ENCODE measurements at regions not wholly inside any gene's neighbourhood (a gene's known extent, or its start where the extent isn't known, plus 50 kb on each side); places are given as distances from the start of the nearest gene placed in this dataset.

DNA sequence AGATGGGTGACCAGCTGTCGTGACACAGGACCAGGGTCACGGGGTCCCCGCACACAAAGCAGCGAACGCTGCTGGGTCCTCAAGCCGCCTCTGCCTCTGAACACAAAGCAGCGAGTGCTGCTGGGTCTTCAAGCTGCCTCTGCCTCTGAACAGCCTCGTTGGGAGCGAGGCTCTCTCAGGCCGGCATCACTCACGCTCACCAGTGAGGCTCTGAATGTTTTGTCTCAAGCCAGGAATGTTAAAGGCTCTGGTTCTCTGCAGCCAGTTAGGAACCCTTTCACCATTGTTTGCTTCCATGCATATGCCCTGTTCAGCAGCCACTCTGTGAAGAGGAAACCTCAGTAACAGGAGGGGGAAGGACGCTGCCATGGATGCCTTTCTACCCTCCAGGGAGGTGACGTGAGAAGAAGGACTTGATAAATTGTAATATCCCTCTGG lies 82.7 kb upstream of the TAF11L2 start:
- TF ChIP-seq POLR2A (conservative IDR thresholded peaks at IDR 0.05) (no peak), NR2C2 (CRISPR knock-in tag; IDR thresholded peaks at IDR 0.05) (no peak), NR2C2 (tag; IDR thresholded peaks at IDR 0.05) (no peak), SIRT6 (IDR thresholded peaks at IDR 0.05; ENCODE audit: low read depth, low read length) (no peak), YY1 (IDR thresholded peaks at IDR 0.05; ENCODE audit: borderline replicate concordance in 1 of 3, control insufficient read depth in 1 of 3, extremely low read depth in 1 of 3, insufficient read depth in 3 of 3, insufficient read length in 1 of 3, insufficient replicate concordance in 2 of 3, low read depth in 1 of 3, low read length in 2 of 3) (no peak), HDAC1 (IDR thresholded peaks at IDR 0.05) (no peak), FOXM1 (IDR thresholded peaks at IDR 0.05; ENCODE audit: low read depth) (no peak), FOXM1 (CRISPR knock-in tag; IDR thresholded peaks at IDR 0.05; ENCODE audit: low read depth) (no peak), TAF1 (IDR thresholded peaks at IDR 0.05; ENCODE audit: control insufficient read depth, extremely low read depth, insufficient read depth, low read length, severe bottlenecking) (no peak), BCL6 (CRISPR knock-in tag; IDR thresholded peaks at IDR 0.05) (no peak)
- TF ChIP-seq, protein P1, sequence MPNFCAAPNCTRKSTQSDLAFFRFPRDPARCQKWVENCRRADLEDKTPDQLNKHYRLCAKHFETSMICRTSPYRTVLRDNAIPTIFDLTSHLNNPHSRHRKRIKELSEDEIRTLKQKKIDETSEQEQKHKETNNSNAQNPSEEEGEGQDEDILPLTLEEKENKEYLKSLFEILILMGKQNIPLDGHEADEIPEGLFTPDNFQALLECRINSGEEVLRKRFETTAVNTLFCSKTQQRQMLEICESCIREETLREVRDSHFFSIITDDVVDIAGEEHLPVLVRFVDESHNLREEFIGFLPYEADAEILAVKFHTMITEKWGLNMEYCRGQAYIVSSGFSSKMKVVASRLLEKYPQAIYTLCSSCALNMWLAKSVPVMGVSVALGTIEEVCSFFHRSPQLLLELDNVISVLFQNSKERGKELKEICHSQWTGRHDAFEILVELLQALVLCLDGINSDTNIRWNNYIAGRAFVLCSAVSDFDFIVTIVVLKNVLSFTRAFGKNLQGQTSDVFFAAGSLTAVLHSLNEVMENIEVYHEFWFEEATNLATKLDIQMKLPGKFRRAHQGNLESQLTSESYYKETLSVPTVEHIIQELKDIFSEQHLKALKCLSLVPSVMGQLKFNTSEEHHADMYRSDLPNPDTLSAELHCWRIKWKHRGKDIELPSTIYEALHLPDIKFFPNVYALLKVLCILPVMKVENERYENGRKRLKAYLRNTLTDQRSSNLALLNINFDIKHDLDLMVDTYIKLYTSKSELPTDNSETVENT (CRISPR knock-in tag; IDR thresholded peaks at IDR 0.05), result no peak
- TF ChIP-seq, protein P2, sequence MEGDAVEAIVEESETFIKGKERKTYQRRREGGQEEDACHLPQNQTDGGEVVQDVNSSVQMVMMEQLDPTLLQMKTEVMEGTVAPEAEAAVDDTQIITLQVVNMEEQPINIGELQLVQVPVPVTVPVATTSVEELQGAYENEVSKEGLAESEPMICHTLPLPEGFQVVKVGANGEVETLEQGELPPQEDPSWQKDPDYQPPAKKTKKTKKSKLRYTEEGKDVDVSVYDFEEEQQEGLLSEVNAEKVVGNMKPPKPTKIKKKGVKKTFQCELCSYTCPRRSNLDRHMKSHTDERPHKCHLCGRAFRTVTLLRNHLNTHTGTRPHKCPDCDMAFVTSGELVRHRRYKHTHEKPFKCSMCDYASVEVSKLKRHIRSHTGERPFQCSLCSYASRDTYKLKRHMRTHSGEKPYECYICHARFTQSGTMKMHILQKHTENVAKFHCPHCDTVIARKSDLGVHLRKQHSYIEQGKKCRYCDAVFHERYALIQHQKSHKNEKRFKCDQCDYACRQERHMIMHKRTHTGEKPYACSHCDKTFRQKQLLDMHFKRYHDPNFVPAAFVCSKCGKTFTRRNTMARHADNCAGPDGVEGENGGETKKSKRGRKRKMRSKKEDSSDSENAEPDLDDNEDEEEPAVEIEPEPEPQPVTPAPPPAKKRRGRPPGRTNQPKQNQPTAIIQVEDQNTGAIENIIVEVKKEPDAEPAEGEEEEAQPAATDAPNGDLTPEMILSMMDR (IDR thresholded peaks at IDR 0.05 in 2 of 3, conservative IDR thresholded peaks at IDR 0.05 in 1 of 3; ENCODE audit: insufficient read depth in 2 of 3, low read depth in 1 of 3, low read length in 3 of 3), result no peak

All from K562 (cell line).